ENCODE measurements at regions not wholly inside any gene's neighbourhood (a gene's known extent, or its start where the extent isn't known, plus 50 kb on each side); places are given as distances from the start of the nearest gene placed in this dataset.

DNA sequence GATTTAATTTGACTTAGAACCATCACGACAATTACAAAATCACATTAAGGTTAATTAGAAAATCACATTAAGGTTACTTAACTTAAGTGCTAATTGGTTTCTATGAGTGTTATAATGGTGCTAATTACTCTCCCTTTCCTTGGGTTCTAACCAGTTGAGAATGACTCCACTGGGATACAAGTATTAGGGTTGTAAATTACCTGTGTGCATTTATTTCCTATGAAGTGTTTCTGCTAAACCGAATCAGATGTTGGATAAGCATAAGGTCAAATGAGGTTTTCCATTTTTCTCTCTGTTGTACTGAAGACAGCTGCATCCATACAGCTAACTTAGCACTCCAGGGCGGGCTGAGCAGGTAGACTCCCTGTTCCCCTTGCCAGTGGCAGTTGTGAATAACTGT lies 610.3 kb upstream of the TMPRSS15 start:
- TF ChIP-seq, protein P1, sequence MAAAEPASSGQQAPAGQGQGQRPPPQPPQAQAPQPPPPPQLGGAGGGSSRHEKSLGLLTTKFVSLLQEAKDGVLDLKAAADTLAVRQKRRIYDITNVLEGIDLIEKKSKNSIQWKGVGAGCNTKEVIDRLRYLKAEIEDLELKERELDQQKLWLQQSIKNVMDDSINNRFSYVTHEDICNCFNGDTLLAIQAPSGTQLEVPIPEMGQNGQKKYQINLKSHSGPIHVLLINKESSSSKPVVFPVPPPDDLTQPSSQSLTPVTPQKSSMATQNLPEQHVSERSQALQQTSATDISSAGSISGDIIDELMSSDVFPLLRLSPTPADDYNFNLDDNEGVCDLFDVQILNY (CRISPR knock-in tag; IDR thresholded peaks at IDR 0.05): no peak
- TF ChIP-seq, protein P2, sequence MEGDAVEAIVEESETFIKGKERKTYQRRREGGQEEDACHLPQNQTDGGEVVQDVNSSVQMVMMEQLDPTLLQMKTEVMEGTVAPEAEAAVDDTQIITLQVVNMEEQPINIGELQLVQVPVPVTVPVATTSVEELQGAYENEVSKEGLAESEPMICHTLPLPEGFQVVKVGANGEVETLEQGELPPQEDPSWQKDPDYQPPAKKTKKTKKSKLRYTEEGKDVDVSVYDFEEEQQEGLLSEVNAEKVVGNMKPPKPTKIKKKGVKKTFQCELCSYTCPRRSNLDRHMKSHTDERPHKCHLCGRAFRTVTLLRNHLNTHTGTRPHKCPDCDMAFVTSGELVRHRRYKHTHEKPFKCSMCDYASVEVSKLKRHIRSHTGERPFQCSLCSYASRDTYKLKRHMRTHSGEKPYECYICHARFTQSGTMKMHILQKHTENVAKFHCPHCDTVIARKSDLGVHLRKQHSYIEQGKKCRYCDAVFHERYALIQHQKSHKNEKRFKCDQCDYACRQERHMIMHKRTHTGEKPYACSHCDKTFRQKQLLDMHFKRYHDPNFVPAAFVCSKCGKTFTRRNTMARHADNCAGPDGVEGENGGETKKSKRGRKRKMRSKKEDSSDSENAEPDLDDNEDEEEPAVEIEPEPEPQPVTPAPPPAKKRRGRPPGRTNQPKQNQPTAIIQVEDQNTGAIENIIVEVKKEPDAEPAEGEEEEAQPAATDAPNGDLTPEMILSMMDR (IDR thresholded peaks at IDR 0.05 in 2 of 3, conservative IDR thresholded peaks at IDR 0.05 in 1 of 3; ENCODE audit: insufficient read depth in 2 of 3, low read depth in 1 of 3, low read length in 3 of 3): no peak
- TF ChIP-seq, protein P3, sequence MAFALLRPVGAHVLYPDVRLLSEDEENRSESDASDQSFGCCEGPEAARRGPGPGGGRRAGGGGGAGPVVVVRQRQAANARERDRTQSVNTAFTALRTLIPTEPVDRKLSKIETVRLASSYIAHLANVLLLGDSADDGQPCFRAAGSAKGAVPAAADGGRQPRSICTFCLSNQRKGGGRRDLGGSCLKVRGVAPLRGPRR (CRISPR knock-in tag; IDR thresholded peaks at IDR 0.05): no peak
- TF ChIP-seq, protein P4, sequence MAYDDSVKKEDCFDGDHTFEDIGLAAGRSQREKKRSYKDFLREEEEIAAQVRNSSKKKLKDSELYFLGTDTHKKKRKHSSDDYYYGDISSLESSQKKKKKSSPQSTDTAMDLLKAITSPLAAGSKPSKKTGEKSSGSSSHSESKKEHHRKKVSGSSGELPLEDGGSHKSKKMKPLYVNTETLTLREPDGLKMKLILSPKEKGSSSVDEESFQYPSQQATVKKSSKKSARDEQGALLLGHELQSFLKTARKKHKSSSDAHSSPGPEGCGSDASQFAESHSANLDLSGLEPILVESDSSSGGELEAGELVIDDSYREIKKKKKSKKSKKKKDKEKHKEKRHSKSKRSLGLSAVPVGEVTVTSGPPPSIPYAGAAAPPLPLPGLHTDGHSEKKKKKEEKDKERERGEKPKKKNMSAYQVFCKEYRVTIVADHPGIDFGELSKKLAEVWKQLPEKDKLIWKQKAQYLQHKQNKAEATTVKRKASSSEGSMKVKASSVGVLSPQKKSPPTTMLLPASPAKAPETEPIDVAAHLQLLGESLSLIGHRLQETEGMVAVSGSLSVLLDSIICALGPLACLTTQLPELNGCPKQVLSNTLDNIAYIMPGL (CRISPR knock-in tag; IDR thresholded peaks at IDR 0.05): no peak
- TF ChIP-seq POLR2AphosphoS5 (IDR thresholded peaks at IDR 0.05; ENCODE audit: control insufficient read depth, insufficient read depth, low read depth, low read length) (no peak), THRAP3 (IDR thresholded peaks at IDR 0.05; ENCODE audit: borderline replicate concordance) (no peak), FOXJ3 (CRISPR knock-in tag; IDR thresholded peaks at IDR 0.05) (no peak), ZBTB17 (CRISPR knock-in tag; IDR thresholded peaks at IDR 0.05) (no peak), RAD21 (CRISPR knock-in tag; conservative IDR thresholded peaks at IDR 0.05 in 1 of 2, IDR thresholded peaks at IDR 0.05 in 1 of 2) (no peak), EP300 (IDR thresholded peaks at IDR 0.05; ENCODE audit: low read length) (no peak)

Data from K562 (cell line).